ENCODE measurements at regions not wholly inside any gene's neighbourhood (a gene's known extent, or its start where the extent isn't known, plus 50 kb on each side); places are given as distances from the start of the nearest gene placed in this dataset.
"Not testable (repeated sequence)": the region's sequence is repeated elsewhere in the genome, so short reads cannot be mapped to it uniquely, and the experiment has no call there.

- no peak overlapping the region for H3K4me3 ChIP-seq (ENCODE audit: low read depth, low read length)
- TF ChIP-seq CTCF (IDR thresholded peaks at IDR 0.05; ENCODE audit: control insufficient read depth, extremely low read depth, insufficient read depth) = no peak
- no peak for DNase-seq (ENCODE audit: low read depth)
These were observed 66.1 kb upstream of the ANKRD10 start for GRCh38 chr13:110980921-110981320.

- not testable (repeated sequence) for DNase-seq (ENCODE audit: low read depth); H3K4me3 ChIP-seq (ENCODE audit: low read depth, low read length)
These were observed 64.3 kb upstream of the ANKRD10 start for GRCh38 chr13:110979149-110979548.

- no peak for TF ChIP-seq CTCF (IDR thresholded peaks at IDR 0.05; ENCODE audit: control insufficient read depth, extremely low read depth, insufficient read depth)
- no peak for DNase-seq (ENCODE audit: low read depth)
- no peak overlapping the region for H3K4me3 ChIP-seq (ENCODE audit: low read depth, low read length)
These were observed 63.5 kb upstream of the ANKRD10 start for GRCh38 chr13:110978390-110978789.

GRCh38 chr13:110976785-110977184 lies 61.9 kb upstream of the ANKRD10 start:
- DNase-seq (ENCODE audit: low read depth) = no peak
- no peak for TF ChIP-seq CTCF (IDR thresholded peaks at IDR 0.05; ENCODE audit: control insufficient read depth, extremely low read depth, insufficient read depth)
- no peak overlapping the region for H3K4me3 ChIP-seq (ENCODE audit: low read depth, low read length)

GRCh38 chr13:110973007-110973700 lies 58.3 kb upstream of the ANKRD10 start:
- no peak overlapping the region for H3K4me3 ChIP-seq (ENCODE audit: low read depth, low read length)
- DNase-seq (ENCODE audit: low read depth) = no peak
- no peak for TF ChIP-seq CTCF (IDR thresholded peaks at IDR 0.05; ENCODE audit: control insufficient read depth, extremely low read depth, insufficient read depth)

GRCh38 chr13:110971486-110971885 lies 56.6 kb upstream of the ANKRD10 start:
- no peak for TF ChIP-seq CTCF (IDR thresholded peaks at IDR 0.05; ENCODE audit: control insufficient read depth, extremely low read depth, insufficient read depth)
- DNase-seq (ENCODE audit: low read depth) = no peak
- no peak overlapping the region for H3K4me3 ChIP-seq (ENCODE audit: low read depth, low read length)

- H3K4me3 ChIP-seq (ENCODE audit: low read depth, low read length); DNase-seq (ENCODE audit: low read depth): not testable (repeated sequence)
These were observed 52.4 kb upstream of the ANKRD10 start for GRCh38 chr13:110967156-110967855.

- H3K4me3 ChIP-seq (ENCODE audit: low read depth, low read length) = no peak overlapping the region
These were observed 50.9 kb upstream of the ANKRD10 start for GRCh38 chr13:110965755-110966134.

More at GRCh38 chr13:110965755-110966134, 50.9 kb upstream of the ANKRD10 start:
- TF ChIP-seq CTCF (IDR thresholded peaks at IDR 0.05; ENCODE audit: control insufficient read depth, extremely low read depth, insufficient read depth) = no peak
- DNase-seq (ENCODE audit: low read depth) = no peak
